Suprapubic skin (tissue), 4 donors: ENCODE measurements at regions not wholly inside any gene's neighbourhood (a gene's known extent, or its start where the extent isn't known, plus 50 kb on each side); places are given as distances from the start of the nearest gene placed in this dataset.

ENCODE experiments used
- DNase-seq, 2 donors: peaks; one replicate each; pipeline ENCODE4 v3.0.0-alpha.2; 2019; ENCODE audit warnings: low spot score in 2 of 2
- H3K27ac ChIP-seq: fragments of 200-600 bp; sonication (generic); one replicate; pipeline ENCODE4 v1.5.1; 2019
- H3K27me3 ChIP-seq: fragments of 200-600 bp; sonication (generic); one replicate; pipeline ENCODE4 v1.5.1; 2019
- H3K36me3 ChIP-seq: fragments of 200-600 bp; sonication (generic); one replicate; pipeline ENCODE4 v1.5.1; 2019
- H3K4me1 ChIP-seq: fragments of 200-600 bp; sonication (generic); one replicate; pipeline ENCODE4 v1.5.1; 2019
- H3K4me3 ChIP-seq: fragments of 200-600 bp; sonication (generic); one replicate; pipeline ENCODE4 v1.5.1; 2019; ENCODE audit warnings: mild to moderate bottlenecking
- H3K9me3 ChIP-seq: fragments of 200-600 bp; sonication (generic); one replicate; pipeline ENCODE4 v1.5.1; 2019
- EP300 ChIP-seq: sonication (generic); formaldehyde crosslinking; IDR thresholded peaks from one replicate; pipeline ENCODE4 v1.6.1; 2017; ENCODE audit warnings: antibody characterized with exemption
- POLR2A ChIP-seq, 2 donors: fragments of 450-650 bp; IDR thresholded peaks; one replicate each; pipeline ENCODE4 v1.6.1; 2017; ENCODE audit warnings: antibody characterized with exemption in 2 of 2, mild to moderate bottlenecking in 2 of 2, moderate library complexity in 2 of 2
- POLR2AphosphoS5 ChIP-seq, 3 donors: sonication (generic); formaldehyde crosslinking; IDR thresholded peaks; one replicate each; pipeline ENCODE4 v1.6.1; 2017; ENCODE audit warnings: antibody characterized with exemption in 3 of 3
- WGBS: methylation state at CpG from one replicate; pipeline ENCODE4 v1.1.5; 2018; 5-methylcytosine and 5-hydroxymethylcytosine counted together
- TF ChIP-seq, protein P1 (sequence below), 2 donors: fragments of 200-600 bp in 1 of 2; fragments of 450-650 bp in 1 of 2; sonication (generic) in 1 of 2; IDR thresholded peaks; one replicate each; pipeline ENCODE4 v1.5.1; 2016 to 2019; ENCODE audit warnings: antibody characterized with exemption in 2 of 2, mild to moderate bottlenecking in 1 of 2, moderate library complexity in 1 of 2

DNA sequence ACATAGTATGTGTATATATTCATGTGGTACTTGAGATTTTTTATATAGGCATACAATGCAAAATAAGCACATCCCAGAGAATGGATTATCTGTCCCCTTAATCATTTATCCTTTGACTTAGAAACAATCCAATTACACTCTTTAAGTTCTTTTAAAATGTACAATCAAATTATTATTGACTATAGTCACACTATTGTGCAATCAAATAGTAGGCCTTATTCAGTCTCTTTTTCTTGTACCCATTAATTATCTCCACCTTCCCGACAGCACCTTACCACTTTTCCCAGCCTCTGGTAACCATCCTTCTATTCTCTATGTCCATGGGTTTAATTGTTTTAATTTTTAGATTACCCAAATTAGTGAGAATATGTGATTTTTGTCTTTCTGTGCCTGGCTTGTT, 914.1 kb downstream of the CCDC85A start:
- 91% methylated on average over 1 of the region's 1 CpG for WGBS
- Histone ChIP-seq H3K36me3 (no peaks in the 10 kb centered on the region), H3K9me3 (no peaks in the 10 kb centered on the region), H3K4me3 (no peak overlapping the region), H3K27ac (no peak overlapping the region), H3K4me1 (no peaks in the 10 kb centered on the region), H3K27me3 (no peaks in the 10 kb centered on the region)
- DNase-seq, result no peak
- TF ChIP-seq POLR2AphosphoS5 (IDR thresholded peaks at IDR 0.05) (no peak), EP300 (no peak), POLR2A (IDR thresholded peaks at IDR 0.05) (no peak)
- TF ChIP-seq, protein P1, sequence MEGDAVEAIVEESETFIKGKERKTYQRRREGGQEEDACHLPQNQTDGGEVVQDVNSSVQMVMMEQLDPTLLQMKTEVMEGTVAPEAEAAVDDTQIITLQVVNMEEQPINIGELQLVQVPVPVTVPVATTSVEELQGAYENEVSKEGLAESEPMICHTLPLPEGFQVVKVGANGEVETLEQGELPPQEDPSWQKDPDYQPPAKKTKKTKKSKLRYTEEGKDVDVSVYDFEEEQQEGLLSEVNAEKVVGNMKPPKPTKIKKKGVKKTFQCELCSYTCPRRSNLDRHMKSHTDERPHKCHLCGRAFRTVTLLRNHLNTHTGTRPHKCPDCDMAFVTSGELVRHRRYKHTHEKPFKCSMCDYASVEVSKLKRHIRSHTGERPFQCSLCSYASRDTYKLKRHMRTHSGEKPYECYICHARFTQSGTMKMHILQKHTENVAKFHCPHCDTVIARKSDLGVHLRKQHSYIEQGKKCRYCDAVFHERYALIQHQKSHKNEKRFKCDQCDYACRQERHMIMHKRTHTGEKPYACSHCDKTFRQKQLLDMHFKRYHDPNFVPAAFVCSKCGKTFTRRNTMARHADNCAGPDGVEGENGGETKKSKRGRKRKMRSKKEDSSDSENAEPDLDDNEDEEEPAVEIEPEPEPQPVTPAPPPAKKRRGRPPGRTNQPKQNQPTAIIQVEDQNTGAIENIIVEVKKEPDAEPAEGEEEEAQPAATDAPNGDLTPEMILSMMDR (IDR thresholded peaks at IDR 0.05), result no peak

DNA sequence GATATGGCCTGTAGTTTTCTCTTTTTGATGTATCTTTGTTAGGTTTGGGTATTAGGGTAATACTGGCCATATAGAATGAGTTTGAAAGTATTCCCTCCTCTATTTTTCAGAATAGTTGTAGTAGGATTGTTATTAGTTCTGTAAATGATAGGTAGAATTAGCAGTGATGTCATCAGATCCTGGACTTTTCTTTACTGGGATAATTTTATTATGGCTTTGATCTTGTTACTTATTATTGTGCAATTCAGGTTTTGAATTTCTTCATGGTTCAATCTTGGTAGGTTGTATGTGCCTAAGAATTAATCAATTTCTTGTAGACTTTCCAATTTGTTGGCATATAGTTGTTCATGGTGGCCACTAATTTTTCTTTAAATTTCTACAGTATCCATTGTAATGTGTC, 916.6 kb downstream of the CCDC85A start:
- TF ChIP-seq, protein P1 (IDR thresholded peaks at IDR 0.05), result no peak
- TF ChIP-seq EP300, result no peak
- no peak for TF ChIP-seq POLR2AphosphoS5 (IDR thresholded peaks at IDR 0.05)
- no peak for TF ChIP-seq POLR2A (IDR thresholded peaks at IDR 0.05)
- Histone ChIP-seq H3K4me1 (no peaks in the 10 kb centered on the region), H3K36me3 (no peaks in the 10 kb centered on the region), H3K9me3 (no peaks in the 10 kb centered on the region), H3K27ac (no peak overlapping the region), H3K4me3 (no peak overlapping the region), H3K27me3 (no peaks in the 10 kb centered on the region)
- no peak for DNase-seq

DNA sequence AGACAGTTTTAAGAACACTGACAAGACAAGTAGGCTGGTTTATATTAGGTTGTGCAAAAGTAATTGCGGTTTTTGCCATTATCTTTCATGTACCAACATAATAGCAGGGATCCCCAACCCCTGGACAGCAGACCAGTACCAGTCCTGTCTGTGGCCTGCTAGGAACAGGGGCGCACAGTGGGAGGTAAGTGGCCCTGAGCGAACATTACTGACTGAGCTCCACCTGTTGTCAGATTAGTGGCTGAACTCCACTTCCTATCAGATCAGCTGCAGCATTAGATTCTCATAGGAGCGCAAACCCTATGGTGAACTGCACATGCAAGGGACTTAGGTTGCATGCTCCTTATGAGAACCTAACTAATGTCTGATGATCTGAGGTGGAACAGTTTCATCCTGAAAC, 921.9 kb downstream of the CCDC85A start:
- Histone ChIP-seq H3K36me3 (no peaks in the 10 kb centered on the region), H3K4me3 (no peak overlapping the region), H3K4me1 (no peaks in the 10 kb centered on the region), H3K27me3 (no peaks in the 10 kb centered on the region), H3K9me3 (peaks cover 10% of the 10 kb centered on the region), H3K27ac (no peak overlapping the region)
- 78% methylated on average over 4 of the region's 4 CpGs for WGBS
- DNase-seq, result no peak
- TF ChIP-seq EP300 (no peak), POLR2AphosphoS5 (IDR thresholded peaks at IDR 0.05) (no peak), POLR2A (IDR thresholded peaks at IDR 0.05) (no peak)
- TF ChIP-seq, protein P1 (IDR thresholded peaks at IDR 0.05), result no peak

DNA sequence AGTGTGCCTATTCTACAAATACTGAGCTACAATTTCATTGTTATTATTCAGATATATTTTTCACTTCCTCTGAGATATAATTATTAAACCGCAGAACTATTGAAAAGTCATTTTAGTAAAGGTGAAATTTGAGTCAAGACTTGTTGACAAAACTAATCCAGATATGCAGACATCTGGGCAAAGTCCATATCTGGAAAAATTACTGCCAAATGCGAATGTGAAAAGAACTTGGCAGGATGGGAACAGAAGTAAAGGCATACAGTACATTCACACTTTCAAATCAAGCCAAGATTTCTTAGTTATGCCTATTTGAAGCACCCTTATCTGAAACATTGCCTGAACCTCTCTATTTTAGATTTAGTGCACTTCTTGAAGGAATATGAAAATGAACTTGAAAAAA, 923.6 kb downstream of the CCDC85A start:
- WGBS, result 40% methylated on average over 2 of the region's 2 CpGs
- H3K4me3 ChIP-seq, result no peak overlapping the region
- H3K9me3 ChIP-seq, result peaks cover 11% of the 10 kb centered on the region
- H3K27ac ChIP-seq, result no peak overlapping the region
- H3K4me1 ChIP-seq, result no peaks in the 10 kb centered on the region
- H3K36me3 ChIP-seq, result no peaks in the 10 kb centered on the region
- H3K27me3 ChIP-seq, result no peaks in the 10 kb centered on the region
- TF ChIP-seq, protein P1 (IDR thresholded peaks at IDR 0.05), result no peak
- no peak for TF ChIP-seq EP300
- TF ChIP-seq POLR2AphosphoS5 (IDR thresholded peaks at IDR 0.05), result no peak
- no peak for TF ChIP-seq POLR2A (IDR thresholded peaks at IDR 0.05)
- no peak for DNase-seq

DNA sequence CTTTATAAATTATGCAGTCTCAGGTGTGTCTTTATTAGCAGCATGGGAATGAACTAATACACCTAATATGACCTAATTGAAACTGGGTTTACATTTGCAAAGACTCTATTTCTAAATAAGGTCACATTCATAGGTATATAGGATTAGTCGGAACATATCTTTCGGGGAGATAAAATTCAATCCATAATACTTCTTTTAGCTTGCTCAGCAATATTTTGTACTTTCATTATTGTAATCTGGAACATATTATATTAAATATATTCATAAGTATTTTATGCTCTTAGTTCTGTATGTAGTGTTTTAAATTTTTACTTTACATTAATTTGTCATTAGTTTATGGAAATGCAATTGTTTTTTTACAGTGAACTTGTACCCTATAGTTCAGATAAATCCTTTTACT, 927.7 kb downstream of the CCDC85A start:
- peaks cover 11% of the 10 kb centered on the region for H3K9me3 ChIP-seq
- TF ChIP-seq EP300 (no peak), POLR2AphosphoS5 (IDR thresholded peaks at IDR 0.05) (no peak), POLR2A (IDR thresholded peaks at IDR 0.05) (no peak)
- TF ChIP-seq, protein P1 (IDR thresholded peaks at IDR 0.05), result no peak
- no peaks in the 10 kb centered on the region for H3K4me1 ChIP-seq
- DNase-seq, result no peak
- H3K4me3 ChIP-seq, result no peak overlapping the region
- no peaks in the 10 kb centered on the region for H3K27me3 ChIP-seq
- no peak overlapping the region for H3K27ac ChIP-seq
- 98% methylated on average over 2 of the region's 2 CpGs for WGBS
- no peaks in the 10 kb centered on the region for H3K36me3 ChIP-seq
